Activated CD4-positive, alpha-beta T cell treated with anti-CD3 and anti-CD28 coated beads, Interleukin-2, amount 50 U/mL, for 16 hours (primary cell): ENCODE measurements at regions not wholly inside any gene's neighbourhood (a gene's known extent, or its start where the extent isn't known, plus 50 kb on each side); places are given as distances from the start of the nearest gene placed in this dataset.

Experiments used
- DNase-seq: peaks from one replicate; pipeline ENCODE4 v3.0.0-alpha.2; 2020

DNA sequence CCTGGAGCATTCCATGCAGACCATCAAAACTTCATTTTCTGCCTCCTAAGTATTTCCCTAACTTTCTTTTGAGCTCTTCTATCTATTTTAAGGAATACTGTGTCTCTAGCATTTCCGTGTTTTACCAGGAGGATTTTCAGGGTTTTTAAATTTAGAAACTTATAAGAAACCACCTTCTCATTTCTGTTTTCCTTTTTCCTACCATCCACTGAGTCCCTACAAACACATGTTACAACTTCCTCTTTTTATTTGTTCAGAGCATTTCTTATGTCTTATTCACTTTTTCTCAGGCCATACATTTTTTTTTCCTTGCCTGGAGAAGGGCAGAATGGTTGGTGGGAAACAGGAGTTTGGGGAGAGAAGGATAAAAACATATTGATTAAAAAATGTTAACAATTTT, 130.0 kb upstream of the BMP5 start:
- DNase-seq: no peak

DNA sequence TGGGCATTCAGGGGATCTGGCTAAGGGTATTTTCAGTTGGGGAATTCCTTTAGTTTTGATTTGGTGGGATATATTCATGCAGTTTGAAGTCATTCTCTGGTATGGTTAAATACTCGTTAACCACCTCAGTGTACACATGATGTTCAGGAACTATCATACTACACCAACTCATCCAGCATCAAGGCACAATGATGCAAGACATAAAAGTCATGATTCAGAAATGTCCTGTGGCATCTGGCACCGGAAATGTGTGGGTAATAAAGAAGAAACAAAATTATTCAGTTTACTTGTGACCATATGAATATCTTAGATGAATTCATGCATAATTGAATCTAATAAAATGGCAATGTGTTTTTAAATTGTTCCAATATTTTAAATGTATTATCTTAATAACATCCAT, 129.0 kb upstream of the BMP5 start:
- DNase-seq: no peak

DNA sequence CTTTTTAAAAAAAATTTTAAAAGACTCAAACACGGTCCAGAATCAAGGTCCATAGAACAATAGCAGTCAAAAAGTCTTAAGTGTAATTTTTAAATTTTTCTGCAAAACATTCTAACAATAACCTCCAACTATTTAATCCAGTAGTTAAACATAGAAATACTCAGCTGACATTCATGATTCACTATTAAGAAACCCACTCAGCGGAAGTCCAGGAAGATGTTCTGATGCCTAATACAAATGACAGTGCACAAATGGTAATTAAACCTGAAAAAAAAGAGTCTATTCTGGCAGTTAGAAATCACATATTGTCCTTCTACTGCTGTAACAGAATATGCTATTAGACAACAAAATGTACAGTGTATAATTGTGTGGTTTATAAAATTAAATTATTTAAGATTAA, 128.2 kb upstream of the BMP5 start:
- no peak for DNase-seq

DNA sequence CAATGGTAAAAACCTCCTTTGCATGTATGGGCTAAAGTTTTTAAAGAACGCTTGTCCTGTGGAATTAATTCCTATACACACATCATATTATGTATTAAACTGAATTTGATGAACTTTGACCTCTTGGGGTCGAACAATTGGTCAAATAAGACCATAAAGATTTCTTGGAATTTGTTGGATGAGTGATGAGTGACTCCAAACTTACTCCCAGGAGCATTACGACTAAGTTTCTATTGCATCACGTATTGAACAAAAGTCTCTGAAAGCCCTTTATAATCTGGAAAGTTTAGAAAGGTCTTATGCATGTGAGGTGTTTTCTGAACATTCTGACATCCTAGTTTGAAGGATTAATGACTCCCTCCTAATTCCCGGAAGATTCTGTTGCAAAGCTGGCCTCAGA, 126.9 kb upstream of the BMP5 start:
- no peak for DNase-seq

DNA sequence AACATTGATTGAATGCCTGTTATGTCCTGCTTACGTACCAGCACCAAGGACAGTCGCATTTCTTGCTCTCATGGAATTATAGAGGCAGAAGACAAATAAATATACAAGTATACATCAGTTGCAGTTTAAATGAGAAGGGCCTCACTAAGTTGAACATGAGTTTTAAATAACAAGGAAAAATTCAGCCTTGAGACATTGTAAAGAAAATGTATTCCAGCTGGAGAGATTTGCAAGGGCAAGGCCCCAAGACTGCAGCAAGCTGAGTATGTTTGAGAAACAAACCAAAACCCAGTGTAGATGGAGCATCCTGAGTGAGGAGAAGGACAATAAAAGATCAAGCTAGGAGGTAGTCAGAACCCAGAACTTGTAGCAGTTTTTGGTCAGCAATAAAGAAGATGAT, 123.2 kb upstream of the BMP5 start:
- no peak for DNase-seq

DNA sequence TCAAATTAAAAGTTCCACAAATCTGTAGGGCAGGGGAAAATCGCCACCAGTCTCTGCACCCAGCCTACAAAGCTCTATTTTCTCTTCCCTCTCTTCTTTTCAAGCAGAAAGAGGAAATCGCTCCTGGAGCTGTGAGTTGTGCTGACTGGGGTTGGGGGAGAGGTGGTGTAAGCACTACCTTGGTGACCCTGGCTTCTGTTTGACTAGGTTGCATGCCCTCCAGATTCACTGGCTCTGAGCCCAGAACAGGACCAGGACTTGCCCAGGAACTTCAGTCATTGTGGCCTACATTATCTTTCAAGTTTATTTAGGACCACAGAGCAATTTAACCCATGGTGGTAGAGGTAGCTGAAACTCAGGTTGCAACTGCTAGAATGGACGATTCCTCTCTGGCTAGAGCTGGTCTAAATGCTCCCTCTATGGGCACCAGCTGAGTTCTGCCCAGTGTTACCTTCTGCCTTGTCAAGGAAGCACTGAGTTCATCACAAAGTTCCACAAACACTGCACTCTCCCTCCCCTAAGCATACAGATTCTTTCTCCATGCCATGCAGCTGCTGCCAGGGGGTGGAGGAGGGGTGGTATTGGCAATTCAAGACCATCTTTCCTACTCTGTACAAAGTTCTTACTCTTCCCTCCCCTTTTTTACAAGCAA, 122.0 kb upstream of the BMP5 start:
- no peak for DNase-seq

DNA sequence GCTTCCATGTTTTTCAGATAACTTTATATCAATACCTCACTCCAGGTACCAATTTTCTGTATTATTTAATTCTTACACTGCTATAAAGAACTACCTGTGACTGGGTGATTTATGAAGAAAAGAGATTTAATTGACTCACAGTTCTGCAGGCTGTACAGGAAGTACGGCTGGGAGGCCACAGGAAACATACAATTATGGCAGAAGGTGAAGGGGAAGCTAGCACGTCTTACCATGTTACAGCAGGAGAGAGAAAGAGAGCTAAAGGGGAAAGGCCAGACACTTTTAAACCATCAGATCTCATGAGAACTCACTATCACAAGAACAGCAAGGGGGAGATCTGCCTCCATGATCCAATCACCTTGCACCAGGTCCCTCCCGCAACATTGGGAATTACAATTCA, 119.1 kb upstream of the BMP5 start:
- no peak for DNase-seq

DNA sequence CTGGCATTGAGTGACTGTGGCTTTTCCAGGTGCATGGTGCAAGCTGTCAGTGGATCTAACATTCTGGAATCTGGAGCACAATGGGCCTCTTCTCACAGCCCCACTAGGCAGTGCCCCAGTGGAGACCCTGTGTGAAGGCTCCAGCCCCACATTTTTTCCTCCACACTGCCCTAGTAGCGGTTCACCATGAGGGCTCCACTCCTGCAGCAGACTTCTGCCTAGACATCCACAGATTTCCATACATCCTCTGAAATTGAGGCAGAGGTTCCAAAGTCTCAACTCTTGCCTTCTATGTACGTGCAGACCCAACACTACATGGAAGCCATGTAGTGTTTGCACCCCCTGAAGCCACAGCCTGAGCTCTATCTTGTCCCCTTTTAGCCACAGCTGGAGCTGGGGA, 118.0 kb upstream of the BMP5 start:
- DNase-seq: no peak

DNA sequence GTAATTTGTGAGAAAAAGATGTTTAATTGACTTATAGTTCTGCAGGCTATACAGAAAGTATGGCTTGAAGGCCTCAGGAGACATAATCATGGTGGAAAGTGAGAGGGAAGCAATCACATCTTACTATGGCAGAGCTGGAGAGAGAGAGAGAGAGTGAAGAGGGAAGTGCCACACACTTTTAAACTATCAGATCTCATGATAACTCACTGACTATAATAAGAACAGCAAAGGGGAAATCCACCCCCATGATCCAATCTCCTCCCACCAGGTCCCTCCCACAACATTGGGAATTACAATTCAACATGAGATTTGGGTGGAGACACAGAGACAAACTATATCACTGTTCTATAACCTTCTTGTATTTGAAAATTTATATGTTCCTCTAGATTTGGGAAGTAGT, 117.2 kb upstream of the BMP5 start:
- DNase-seq: no peak

DNA sequence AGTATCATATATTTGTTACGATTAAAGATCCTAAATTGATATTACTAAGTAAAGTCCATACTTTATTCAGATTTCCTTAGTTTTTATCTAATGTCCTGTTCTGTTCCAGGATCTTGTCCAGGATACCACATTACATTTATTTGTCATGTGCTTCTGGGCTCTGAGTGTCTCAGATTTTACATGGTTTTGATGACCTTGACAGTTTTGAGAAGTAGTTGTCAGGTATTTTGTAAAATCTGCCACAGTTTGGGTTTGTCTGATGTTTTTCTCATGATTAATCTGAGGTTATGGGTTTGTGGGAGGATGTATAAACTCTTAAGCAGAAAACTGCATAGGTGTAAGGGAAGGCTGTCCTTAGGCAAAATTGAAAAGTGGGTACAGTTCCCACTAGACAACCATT, 109.9 kb upstream of the BMP5 start:
- DNase-seq: no peak

DNA sequence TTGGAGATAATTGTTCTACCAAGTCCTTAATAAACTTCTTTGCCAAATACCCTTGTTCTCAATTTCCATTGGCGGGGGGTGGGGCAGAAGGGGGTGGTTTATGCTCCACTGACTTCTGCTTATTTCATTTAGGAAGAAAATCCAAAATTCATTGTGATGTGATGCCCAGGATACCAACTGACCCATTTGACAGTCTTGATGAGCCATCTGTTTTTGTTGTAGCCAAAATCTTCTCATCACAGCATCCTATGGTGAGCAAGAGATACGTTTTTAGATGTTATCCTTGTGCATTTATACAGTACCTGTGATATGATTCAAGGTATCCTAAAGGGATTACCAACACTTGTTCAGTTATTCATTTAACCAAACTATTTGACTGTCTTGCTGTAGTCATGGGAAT, 108.5 kb upstream of the BMP5 start:
- no peak for DNase-seq

DNA sequence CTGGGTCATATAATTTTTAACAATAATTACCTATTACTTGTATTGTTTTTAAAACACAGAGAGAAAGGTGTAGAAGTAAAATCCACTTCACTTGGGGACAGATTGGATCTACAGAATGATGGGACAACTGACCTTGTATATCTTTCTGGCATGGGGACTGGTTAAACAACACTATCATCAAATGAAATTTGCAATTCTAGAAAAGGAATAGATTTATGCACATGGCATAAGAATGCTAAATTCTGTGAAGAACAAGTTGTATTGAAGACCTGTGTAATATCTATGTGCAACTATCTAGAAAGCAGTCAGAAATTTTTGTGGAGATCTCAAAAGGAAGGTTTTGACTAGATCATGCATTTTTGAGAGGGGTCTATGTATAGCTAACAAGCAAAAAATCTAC, 106.3 kb upstream of the BMP5 start:
- no peak for DNase-seq

DNA sequence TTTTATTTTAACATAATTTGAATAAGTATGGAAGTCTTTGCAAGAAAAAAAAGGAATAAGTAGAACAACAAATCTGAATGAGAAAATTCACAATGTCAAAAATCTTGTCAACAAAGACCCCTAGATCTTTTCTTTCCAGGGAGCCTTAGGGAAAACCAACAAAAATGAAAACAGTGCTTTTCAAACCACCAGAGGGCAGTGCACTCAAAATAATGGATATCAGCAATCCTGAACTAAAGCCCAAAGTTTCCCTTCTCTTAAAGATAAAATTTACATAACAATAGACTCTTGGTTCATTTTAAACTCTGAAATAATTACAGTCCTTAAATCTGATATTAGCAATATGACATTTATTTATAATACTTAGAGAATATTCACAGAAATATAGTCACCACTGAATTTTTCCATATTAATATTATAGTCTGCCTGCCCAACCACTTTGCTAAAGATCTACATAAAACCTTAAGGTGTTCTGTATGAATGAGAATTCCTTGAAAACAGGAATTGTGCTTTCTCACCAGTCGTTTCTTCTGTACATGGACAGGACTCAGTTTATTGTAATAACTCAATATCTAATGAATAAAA, 105.3 kb upstream of the BMP5 start:
- DNase-seq: peak; percentile 21

DNA sequence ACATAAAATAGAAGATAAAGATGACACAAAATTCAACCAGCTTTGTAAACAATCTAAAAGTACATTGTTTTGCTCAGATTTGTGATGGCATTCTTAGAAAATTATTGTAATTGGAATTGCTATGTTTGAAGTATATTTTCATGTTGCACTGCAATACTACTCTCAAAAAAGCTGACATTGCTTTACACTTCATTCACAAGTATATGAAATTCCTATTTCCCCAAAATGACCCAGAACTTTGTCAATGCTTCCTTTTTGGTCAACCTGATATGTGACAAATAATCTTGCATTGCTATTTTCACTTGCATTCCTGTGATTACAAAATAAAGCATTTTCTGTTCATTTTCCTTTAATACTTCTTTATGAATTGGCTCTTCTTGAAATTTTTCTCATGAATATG, 104.1 kb upstream of the BMP5 start:
- no peak for DNase-seq

DNA sequence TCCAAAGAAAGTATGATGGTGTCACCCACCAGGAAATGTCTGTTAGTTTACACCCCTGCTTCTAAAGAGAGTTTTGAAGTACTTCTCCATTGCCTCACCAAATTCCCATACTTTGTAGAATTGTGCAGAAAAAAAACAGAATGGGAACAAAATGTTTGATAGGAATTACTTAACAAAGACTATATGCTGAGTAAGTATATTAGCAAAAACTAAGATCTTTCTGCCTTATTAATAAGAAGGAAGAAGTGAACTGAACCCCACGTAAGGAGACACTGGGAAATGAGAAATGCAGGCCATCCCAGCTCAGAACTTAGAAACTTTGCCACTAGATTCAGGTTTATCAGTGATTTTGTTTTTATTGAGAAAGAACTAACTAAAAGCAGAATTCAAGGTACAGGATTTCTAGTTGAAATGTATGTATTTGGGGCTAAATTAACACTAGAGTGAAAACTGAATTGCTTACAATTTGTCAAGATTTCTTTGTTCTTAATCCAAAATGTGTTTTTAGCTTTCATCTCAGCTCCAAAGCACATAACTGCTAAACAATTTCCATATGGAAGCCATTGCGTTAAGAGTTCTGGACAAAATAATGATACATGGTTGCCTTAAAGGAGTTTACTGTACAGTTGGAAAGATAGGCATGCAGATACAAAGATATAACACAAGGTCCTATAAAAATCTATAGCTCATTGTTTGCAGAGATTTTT, 102.7 kb upstream of the BMP5 start:
- no peak for DNase-seq

DNA sequence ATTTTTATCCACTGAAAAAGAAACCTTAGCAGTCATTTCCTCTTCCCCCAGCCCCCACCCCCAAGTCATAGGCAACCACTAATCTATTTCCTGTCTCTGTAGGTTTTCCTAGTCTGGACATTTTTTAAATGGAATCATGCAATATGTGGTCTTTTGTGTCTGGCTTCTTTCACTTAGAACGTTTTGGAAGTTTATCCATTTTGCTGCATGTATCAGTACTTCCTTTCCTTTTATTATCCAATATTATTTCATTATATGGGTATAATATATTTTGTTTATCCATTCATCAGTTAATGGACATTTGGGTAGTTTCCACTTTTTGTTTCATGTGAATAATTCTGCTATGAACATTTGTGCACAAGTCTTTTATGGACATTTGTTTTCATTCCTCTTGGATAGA, 99.3 kb upstream of the BMP5 start:
- no peak for DNase-seq

DNA sequence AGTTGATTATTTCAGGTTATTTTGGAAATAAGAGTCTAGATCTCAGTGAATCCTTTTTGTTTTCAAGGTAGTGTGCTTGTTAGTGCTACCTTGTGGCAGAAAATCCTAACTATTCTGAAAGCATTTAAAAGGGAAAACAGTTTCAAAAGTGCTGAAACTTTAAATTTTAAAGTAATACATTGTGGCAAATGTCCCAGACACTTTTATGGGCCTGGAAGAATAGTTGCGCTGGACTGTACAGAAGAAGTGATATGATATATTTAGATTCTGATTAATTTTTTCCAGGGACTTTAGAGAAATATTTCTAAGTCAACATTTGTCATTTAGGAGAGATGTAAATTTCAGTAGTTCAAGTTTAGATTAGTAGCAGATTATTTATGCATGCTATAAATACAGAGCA, 96.7 kb upstream of the BMP5 start:
- no peak for DNase-seq

DNA sequence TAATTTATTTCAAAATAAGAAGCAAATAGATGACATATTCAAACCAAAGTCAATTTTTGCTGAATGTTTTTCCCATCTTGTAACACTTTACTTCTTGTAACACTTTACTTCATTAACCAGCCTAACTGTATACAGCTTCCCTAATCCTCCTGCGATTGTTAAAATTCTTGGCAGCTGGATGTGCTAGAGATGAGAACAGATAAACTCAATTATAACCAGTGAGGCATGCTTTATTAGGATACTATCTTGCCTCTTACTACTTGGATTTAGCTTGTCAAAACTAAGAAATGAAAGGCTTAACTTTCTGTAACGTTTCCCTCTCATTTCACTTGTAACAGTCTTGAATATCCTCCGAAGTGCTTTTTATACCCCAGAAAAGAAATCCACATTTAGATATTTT, 94.1 kb upstream of the BMP5 start:
- DNase-seq: no peak

DNA sequence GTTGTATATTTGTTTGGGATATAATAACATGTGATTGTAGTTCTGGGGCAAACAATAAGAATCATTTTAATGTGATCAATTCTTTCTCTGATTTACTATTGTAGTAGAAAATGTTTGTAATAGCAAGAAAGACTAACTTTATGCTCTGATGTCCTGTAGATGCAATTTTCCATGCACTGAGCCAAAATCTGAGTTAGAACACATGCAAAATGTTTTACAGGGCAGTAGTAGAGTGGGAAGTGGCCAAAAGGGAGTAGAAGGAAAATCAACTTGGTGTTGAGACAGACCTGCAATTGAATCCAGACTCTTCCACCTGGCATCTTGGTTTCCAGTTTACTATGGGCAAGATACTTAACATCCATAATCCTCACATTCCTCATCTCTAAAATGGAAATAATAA, 93.5 kb upstream of the BMP5 start:
- DNase-seq: no peak

DNA sequence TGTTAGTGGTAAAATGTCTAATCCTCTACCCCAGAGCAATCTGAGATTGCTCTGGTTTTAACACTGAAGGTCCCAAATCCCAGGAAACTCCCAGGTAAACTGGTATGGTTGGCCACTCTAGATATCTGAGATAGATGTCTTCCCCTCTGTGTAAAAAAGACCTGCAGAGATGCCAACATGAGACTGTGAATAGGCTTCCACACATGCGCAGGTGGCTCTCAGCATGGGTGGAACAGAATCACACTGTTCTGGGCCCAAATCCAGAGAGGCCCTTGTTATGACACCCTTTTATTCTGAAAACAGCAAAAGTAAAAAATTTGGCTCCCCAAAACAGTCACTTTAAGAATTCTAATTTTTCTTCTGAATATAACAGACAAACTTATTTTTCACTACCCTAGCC, 88.7 kb upstream of the BMP5 start:
- no peak for DNase-seq

DNA sequence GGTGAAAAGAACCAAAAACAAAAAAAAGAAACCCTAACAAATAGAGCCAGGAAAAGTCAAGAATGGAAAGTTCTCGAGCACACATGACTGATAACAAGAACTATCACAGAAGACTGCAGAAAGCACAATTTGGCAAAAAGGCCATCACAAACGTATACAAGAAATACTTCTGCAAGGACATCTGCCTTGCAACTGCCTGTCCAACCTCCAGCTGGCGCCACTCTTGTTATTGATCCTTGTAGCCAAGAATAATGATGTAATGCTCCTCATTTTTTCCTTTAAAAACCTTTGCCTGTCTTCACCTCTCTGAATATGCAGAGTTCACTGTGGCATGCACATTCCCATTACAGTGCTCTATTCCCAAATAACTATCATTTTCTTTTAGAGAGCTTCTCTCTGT, 87.9 kb upstream of the BMP5 start:
- no peak for DNase-seq

DNA sequence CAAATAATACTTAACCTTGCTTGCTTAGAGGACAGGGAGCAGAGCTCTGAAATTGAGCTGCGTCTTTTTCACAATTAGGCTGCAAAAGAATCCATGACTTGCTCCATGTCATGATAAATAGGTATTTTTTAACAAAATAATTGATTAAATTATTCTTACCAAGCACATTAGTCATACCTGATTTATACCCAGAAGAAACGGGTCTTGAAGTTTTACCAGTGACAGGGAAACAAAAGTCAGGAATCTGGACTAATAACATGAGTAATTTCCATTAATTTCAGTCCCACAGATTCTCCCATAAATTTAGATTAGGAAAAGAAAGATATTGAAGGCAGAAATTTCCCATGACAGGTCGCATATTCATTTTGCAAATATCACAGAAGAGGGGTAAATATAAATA, 85.0 kb upstream of the BMP5 start:
- DNase-seq: no peak

DNA sequence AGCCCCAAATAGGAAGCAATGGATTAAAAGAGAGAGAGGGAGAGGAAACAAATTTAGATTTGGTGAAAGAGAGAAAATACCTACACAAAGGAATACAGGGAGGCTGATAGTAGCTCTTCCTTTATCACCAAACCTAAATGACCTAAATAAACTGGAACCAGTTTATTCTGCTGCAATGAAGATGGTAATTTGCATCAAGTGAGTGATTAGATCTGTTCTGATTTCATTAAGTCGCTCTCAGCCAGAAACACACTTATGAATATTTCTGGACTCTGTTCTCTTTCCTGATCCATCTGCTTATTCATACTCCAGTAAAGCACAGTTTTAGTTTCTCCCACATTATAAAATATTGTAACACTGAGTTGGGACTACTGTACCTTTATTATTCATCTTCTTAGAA, 83.4 kb upstream of the BMP5 start:
- no peak for DNase-seq

DNA sequence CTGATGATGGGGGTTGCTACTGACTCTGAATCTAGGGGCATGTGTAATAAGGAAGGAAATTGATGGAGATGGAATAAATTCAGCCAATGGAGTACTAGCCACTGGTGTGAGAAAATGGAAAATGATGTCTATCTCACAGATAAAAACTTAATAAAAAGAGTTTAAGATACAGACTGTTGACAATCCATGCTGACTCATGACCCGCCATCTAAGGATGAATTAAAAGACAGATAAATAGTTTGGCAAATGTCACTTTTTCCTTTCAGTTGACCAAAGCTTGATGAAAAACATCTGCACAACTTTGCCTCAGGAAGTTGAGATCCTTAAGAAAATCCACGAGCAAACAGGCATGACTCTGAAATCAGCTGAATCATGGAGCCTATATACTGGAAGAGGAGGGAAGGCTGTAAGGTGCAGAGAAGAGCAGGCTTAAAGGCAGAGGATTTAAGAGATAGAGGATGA, 82.6 kb upstream of the BMP5 start:
- DNase-seq: no peak

DNA sequence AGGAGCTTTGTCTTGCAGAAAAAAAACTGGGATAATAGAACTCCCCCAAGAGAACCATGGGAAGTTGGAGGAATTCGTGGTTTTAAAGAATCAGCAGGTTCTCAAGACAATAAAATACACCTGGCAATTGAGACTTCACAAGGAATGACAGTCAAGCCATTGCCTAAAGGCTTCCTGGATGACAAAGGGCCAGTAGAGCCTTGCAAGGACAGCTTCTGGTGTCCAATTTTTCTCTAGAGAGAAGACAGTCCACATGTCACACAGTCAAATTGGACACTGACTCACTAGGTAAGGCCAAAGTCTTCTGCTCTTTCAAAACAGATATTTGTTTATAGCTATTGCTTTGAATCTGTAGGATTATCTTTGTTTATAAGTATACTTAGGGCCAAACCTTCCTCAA, 80.3 kb upstream of the BMP5 start:
- no peak for DNase-seq
